HepG2 (cell line): ENCODE measurements at regions not wholly inside any gene's neighbourhood (a gene's known extent, or its start where the extent isn't known, plus 50 kb on each side); places are given as distances from the start of the nearest gene placed in this dataset.
"Not testable (repeated sequence)": the region's sequence is repeated elsewhere in the genome, so short reads cannot be mapped to it uniquely, and the experiment has no call there.

ENCODE experiments used
- ATAC-seq: fragments of 200-7000 bp; cut with Tn5 transposase; 3 replicates; pipeline ENCODE4 v1.9.1; 2020; ENCODE audit warnings: mild to moderate bottlenecking, moderate library complexity
- BruUV-seq: library from RNA; stranded (reverse); fragments of 400-500 nt; replicated peaks from 2 replicates; lab custom pipeline; 2021; lab: Mats Ljungman, UMichigan
- CTCF ChIA-PET: fragments of 300-600 bp; formaldehyde crosslinking; extraction: SDS; loops from one replicate; lab custom pipeline; 2021; ENCODE audit warnings: low total read pairs, inconsistent platforms, low intra/inter-chr PET ratio; lab: Yijun Ruan, JAX
- POLR2A ChIA-PET: fragments of 350-600 bp; sonication (Branson Sonifier 250); formaldehyde crosslinking; loops from one replicate; lab custom pipeline; 2020; ENCODE audit warnings: antibody characterized with exemption, inconsistent platforms; lab: Yijun Ruan, JAX
- DNase-seq: peaks from one replicate; pipeline ENCODE4 v3.0.0-alpha.2; 2015; ENCODE audit warnings: low spot score
- FAIRE-seq: peaks from 3 replicates; lab custom pipeline; 2011; peaks lifted over from hg19 to GRCh38; lab: Jason Lieb, UNC
- H2AFZ ChIP-seq: one replicate; pipeline ENCODE4 v1.6.1; 2011; ENCODE audit warnings: low read length, inconsistent platforms
- H3K27ac ChIP-seq: fragments of 300-600 bp; 3 replicates; pipeline ENCODE4 v1.8.0; 2011; ENCODE audit warnings: mixed run types, mild to moderate bottlenecking, mixed read lengths, low read length, inconsistent platforms; ENCODE audit not compliant: insufficient read depth; ENCODE audit errors: extremely low read length
- H3K27me3 ChIP-seq, 2 experiments: fragments of 200-600 bp in 1 of 2; 2 replicates in 1 of 2; 3 replicates in 1 of 2; pipeline versions ENCODE4 v1.6.0 to v1.8.0; 2011; ENCODE audit warnings: low read length in 2 of 2, mild to moderate bottlenecking in 2 of 2, moderate library complexity in 2 of 2, inconsistent platforms in 1 of 2; ENCODE audit not compliant: insufficient read depth in 2 of 2, control insufficient read depth in 1 of 2
- H3K36me3 ChIP-seq, 2 experiments: fragments of 200-600 bp in 1 of 2; replicated peaks in 1 of 2; 2 replicates in 1 of 2; 3 replicates in 1 of 2; pipeline versions ENCODE4 v1.5.1 to v1.8.0; 2011; ENCODE audit warnings: low read length in 2 of 2, inconsistent platforms in 1 of 2; ENCODE audit not compliant: insufficient read depth in 2 of 2, control insufficient read depth in 1 of 2
- H3K4me1 ChIP-seq: 2 replicates; pipeline ENCODE4 v1.5.1; 2012; ENCODE audit warnings: low read length, inconsistent platforms; ENCODE audit not compliant: insufficient read depth
- H3K4me2 ChIP-seq: 2 replicates; pipeline ENCODE4 v1.6.0; 2011; ENCODE audit warnings: low read depth, low read length, inconsistent platforms
- H3K4me3 ChIP-seq, 3 experiments: fragments of 200-600 bp in 1 of 3; sonication (generic), shearing (Covaris generic) in 1 of 3; replicated peaks in 1 of 3; 2 replicates each; pipeline ENCODE4 v1.5.1; 2011 to 2016; ENCODE audit warnings: low read length in 3 of 3, inconsistent platforms in 2 of 3, low read depth in 2 of 3, mild to moderate bottlenecking in 2 of 3, control low read depth in 1 of 3, mixed read lengths in 1 of 3; ENCODE audit not compliant: insufficient read depth in 1 of 3
- H3K79me2 ChIP-seq: one replicate; pipeline ENCODE4 v1.6.1; 2011; ENCODE audit warnings: low read length, inconsistent platforms; ENCODE audit not compliant: insufficient read depth
- H3K9ac ChIP-seq: 2 replicates; pipeline ENCODE4 v1.6.0; 2011; ENCODE audit warnings: mild to moderate bottlenecking, low read depth, low read length, inconsistent platforms; ENCODE audit not compliant: insufficient read depth
- H3K9me3 ChIP-seq: 2 replicates; pipeline ENCODE4 v1.5.1; 2012; ENCODE audit warnings: mild to moderate bottlenecking, low read length
- H4K20me1 ChIP-seq: 2 replicates; pipeline ENCODE4 v1.6.0; 2011; ENCODE audit warnings: inconsistent platforms, mild to moderate bottlenecking, low read length, moderate library complexity; ENCODE audit not compliant: insufficient read depth
- ATF1 ChIP-seq: IDR thresholded peaks from 2 replicates; pipeline ENCODE4 v1.6.1; 2016; ENCODE audit warnings: mild to moderate bottlenecking, control low read depth
- CENPT ChIP-seq: sonication (generic); formaldehyde crosslinking; IDR thresholded peaks from 2 replicates; pipeline ENCODE4 v1.8.0; 2022; ENCODE audit warnings: low read depth, mild to moderate bottlenecking, moderate library complexity, missing genetic modification reagents
- GATAD1 ChIP-seq: IDR thresholded peaks from 2 replicates; pipeline ENCODE4 v1.6.1; 2016; ENCODE audit warnings: missing genetic modification reagents, missing compliant biosample characterization
- JARID2 ChIP-seq: sonication (generic); formaldehyde crosslinking; IDR thresholded peaks from 2 replicates; pipeline ENCODE4 v1.8.1; 2023; ENCODE audit warnings: missing genetic modification reagents, inconsistent platforms; ENCODE audit not compliant: insufficient replicate concordance
- MAFG ChIP-seq: sonication (generic); formaldehyde crosslinking; IDR thresholded peaks from 2 replicates; pipeline ENCODE4 v1.5.1; 2020; ENCODE audit warnings: mild to moderate bottlenecking, missing genetic modification reagents
- NFE2L2 ChIP-seq: fragments of 150-350 bp; IDR thresholded peaks from 2 replicates; pipeline ENCODE4 v1.6.1; 2014; ENCODE audit warnings: low read length
- SIN3B ChIP-seq: fragments of 150-350 bp; IDR thresholded peaks from 2 replicates; pipeline ENCODE4 v1.6.1; 2014; ENCODE audit warnings: low read length
- ZBTB7A ChIP-seq: sonication (generic); formaldehyde crosslinking; IDR thresholded peaks from 2 replicates; pipeline ENCODE4 v1.8.0; 2022; ENCODE audit warnings: mild to moderate bottlenecking, missing genetic modification reagents
- ZNF670 ChIP-seq: sonication (generic); formaldehyde crosslinking; IDR thresholded peaks from 2 replicates; pipeline ENCODE4 v1.8.0; 2022; ENCODE audit warnings: mild to moderate bottlenecking, missing genetic modification reagents, borderline replicate concordance
- WGBS: methylation state at CpG from one replicate; pipeline ENCODE4 v1.1.6; 2017; ENCODE audit warnings: low lambda C conversion rate; 5-methylcytosine and 5-hydroxymethylcytosine counted together
- in situ Hi-C: cut with HindIII; loops from 2 replicates; pipeline ENCODE4 v1.10.0; 2017; ENCODE audit warnings: low pct_unique_long_range_greater_than_20kb; ENCODE audit not compliant: extremely low pct_ligation_motif_present
- intact Hi-C: fragments of 100-400 bp; cut with micrococcal nuclease; formaldehyde crosslinking; loops from one replicate; pipeline ENCODE4 v1.10.0; 2022; ENCODE audit not compliant: unreplicated experiment
- TF ChIP-seq, protein P1 (sequence below): IDR thresholded peaks from 2 replicates; pipeline ENCODE4 v1.6.1; 2016; ENCODE audit warnings: mild to moderate bottlenecking
- TF ChIP-seq, protein P2 (sequence below): sonication (generic); formaldehyde crosslinking; IDR thresholded peaks from 2 replicates; pipeline ENCODE4 v1.5.1; 2020; ENCODE audit warnings: mild to moderate bottlenecking, missing genetic modification reagents, moderate library complexity
- TF ChIP-seq, protein P3 (sequence below): sonication (generic); formaldehyde crosslinking; IDR thresholded peaks from 2 replicates; pipeline ENCODE4 v1.5.0; 2020; ENCODE audit warnings: mild to moderate bottlenecking, low read depth, missing genetic modification reagents, borderline replicate concordance

DNA sequence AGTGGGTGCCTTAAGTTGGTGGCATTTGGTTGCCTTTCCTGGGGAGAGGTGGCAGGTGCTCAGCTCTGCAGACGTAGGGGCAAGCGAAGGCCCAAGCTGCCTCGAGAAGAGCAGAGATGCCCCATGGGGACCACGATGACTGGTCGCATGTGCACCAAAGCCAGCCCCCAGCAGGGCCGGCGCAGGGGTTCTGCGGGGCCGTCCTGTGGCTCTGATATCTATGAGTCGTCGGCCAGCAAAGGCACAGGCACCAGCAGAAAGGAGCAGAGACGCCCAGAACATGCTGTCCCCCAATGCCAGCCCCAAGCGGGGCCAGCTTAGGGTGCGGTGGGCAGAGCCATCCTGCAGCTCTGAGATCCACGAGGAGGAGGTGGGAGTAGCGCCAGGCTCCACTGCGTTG, 1408.6 kb downstream of the FOXD4L5 start:
- FAIRE-seq, POLR2A ChIA-PET, H3K36me3 ChIP-seq, DNase-seq, H3K79me2 ChIP-seq, H3K9me3 ChIP-seq, H3K4me1 ChIP-seq, H2AFZ ChIP-seq, H3K27me3 ChIP-seq, H3K9ac ChIP-seq, H3K4me3 ChIP-seq, ATAC-seq, H4K20me1 ChIP-seq, H3K27ac ChIP-seq, in situ Hi-C loops, H3K4me2 ChIP-seq, CTCF ChIA-PET, BruUV-seq, intact Hi-C loops: not testable (repeated sequence)
- no CpG with 5 or more reads among the region's 17 CpGs for WGBS

DNA sequence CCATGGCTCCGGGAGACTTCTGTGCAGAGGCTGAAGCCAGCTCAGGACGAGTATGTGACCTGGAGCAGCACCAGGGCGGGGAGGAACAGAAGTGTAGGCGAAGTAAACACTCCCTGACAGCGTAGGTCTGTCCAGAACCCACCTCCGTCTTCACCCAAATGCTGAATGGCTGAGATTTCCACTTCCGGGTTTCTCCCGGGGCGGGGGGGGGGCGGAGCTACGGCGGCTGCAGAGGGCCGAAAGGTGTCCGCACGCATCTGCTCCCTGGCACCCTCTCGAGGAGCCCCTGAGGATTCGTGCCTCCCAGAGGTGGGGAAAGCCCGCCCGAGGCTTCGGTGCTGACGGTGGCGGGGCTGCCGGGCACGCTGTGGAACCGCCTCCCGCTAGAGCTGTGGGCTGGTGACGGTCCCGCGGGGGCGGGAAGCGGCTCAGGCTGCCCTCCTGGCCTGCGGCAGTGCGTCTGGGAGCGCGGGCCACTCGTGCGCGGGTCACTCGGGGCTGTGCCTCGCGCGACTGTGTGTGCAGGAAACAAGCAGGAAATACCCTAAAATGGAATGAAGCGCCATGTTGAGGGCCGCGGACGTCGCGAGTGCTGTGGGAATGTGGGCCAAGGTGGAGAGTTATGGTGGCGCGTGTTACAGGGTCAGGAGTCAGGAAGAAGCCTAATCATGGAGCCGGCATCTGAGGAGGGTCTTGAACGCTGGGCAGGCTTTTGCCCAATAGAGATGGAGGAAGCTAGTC, 1425.4 kb downstream of the FOXD4L5 start:
- in situ Hi-C loops (no loop called here), intact Hi-C loops (no loop called here)
- H3K27ac ChIP-seq: no peak overlapping the region
- H4K20me1 ChIP-seq: no peaks in the 10 kb centered on the region
- 0 out of 2 replicates have a peak overlapping the region, but pooled peaks have one; percentile 23 for H3K4me2 ChIP-seq
- H3K79me2 ChIP-seq: no peaks in the 10 kb centered on the region
- no TSS peak for BruUV-seq
- H3K36me3 ChIP-seq: no peaks in the 10 kb centered on the region
- DNase-seq: peak; percentile 49
- ATAC-seq: peak; percentile 84
- ChIA-PET CTCF (no interaction called here), POLR2A (no interaction called here)
- 62% methylated on average over 28 of the region's 52 CpGs for WGBS
- peak overlapping the region; percentile 37 to 67 (median 64); a peak in 5 of 6 replicates for H3K4me3 ChIP-seq
- no peaks in the 10 kb centered on the region for H3K4me1 ChIP-seq
- H3K9ac ChIP-seq: peak overlapping the region; percentile 54
- no peak for FAIRE-seq
- no peaks in the 10 kb centered on the region for H3K9me3 ChIP-seq
- no peaks in the 10 kb centered on the region for H3K27me3 ChIP-seq
- no peak overlapping the region for H2AFZ ChIP-seq
- TF ChIP-seq NFE2L2: no peak
- TF ChIP-seq JARID2 (CRISPR knock-in tag): no peak
- TF ChIP-seq, protein P1, sequence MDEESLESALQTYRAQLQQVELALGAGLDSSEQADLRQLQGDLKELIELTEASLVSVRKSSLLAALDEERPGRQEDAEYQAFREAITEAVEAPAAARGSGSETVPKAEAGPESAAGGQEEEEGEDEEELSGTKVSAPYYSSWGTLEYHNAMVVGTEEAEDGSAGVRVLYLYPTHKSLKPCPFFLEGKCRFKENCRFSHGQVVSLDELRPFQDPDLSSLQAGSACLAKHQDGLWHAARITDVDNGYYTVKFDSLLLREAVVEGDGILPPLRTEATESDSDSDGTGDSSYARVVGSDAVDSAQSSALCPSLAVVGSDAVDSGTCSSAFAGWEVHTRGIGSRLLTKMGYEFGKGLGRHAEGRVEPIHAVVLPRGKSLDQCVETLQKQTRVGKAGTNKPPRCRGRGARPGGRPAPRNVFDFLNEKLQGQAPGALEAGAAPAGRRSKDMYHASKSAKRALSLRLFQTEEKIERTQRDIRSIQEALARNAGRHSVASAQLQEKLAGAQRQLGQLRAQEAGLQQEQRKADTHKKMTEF (CRISPR knock-in tag): peak; percentile 44; the same call in 1 of the 2 replicates
- no peak for TF ChIP-seq MAFG (CRISPR knock-in tag)
- no peak for TF ChIP-seq ZNF670
- TF ChIP-seq ATF1: no peak
- TF ChIP-seq, protein P2, sequence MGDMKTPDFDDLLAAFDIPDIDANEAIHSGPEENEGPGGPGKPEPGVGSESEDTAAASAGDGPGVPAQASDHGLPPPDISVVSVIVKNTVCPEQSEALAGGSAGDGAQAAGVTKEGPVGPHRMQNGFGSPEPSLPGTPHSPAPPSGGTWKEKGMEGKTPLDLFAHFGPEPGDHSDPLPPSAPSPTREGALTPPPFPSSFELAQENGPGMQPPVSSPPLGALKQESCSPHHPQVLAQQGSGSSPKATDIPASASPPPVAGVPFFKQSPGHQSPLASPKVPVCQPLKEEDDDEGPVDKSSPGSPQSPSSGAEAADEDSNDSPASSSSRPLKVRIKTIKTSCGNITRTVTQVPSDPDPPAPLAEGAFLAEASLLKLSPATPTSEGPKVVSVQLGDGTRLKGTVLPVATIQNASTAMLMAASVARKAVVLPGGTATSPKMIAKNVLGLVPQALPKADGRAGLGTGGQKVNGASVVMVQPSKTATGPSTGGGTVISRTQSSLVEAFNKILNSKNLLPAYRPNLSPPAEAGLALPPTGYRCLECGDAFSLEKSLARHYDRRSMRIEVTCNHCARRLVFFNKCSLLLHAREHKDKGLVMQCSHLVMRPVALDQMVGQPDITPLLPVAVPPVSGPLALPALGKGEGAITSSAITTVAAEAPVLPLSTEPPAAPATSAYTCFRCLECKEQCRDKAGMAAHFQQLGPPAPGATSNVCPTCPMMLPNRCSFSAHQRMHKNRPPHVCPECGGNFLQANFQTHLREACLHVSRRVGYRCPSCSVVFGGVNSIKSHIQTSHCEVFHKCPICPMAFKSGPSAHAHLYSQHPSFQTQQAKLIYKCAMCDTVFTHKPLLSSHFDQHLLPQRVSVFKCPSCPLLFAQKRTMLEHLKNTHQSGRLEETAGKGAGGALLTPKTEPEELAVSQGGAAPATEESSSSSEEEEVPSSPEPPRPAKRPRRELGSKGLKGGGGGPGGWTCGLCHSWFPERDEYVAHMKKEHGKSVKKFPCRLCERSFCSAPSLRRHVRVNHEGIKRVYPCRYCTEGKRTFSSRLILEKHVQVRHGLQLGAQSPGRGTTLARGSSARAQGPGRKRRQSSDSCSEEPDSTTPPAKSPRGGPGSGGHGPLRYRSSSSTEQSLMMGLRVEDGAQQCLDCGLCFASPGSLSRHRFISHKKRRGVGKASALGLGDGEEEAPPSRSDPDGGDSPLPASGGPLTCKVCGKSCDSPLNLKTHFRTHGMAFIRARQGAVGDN (CRISPR knock-in tag): peak; percentile 65
- no peak for TF ChIP-seq CENPT
- TF ChIP-seq GATAD1 (CRISPR knock-in tag): 0 out of 2 replicates have a peak, but pooled peaks have one; percentile 26
- TF ChIP-seq, protein P3, sequence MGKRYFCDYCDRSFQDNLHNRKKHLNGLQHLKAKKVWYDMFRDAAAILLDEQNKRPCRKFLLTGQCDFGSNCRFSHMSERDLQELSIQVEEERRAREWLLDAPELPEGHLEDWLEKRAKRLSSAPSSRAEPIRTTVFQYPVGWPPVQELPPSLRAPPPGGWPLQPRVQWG (CRISPR knock-in tag): no peak
- TF ChIP-seq SIN3B: no peak
- no peak for TF ChIP-seq ZBTB7A (CRISPR knock-in tag)
